ENCODE measurements at regions not wholly inside any gene's neighbourhood (a gene's known extent, or its start where the extent isn't known, plus 50 kb on each side); places are given as distances from the start of the nearest gene placed in this dataset.

- no peak for DNase-seq (ENCODE audit: low read depth)
- no peak for TF ChIP-seq CTCF (conservative IDR thresholded peaks at IDR 0.05; ENCODE audit: control insufficient read depth, insufficient read depth, low read depth, low read length)
Observed at GRCh38 chr15:87300146-87300545, 956.4 kb downstream of the NTRK3 start.

DNA sequence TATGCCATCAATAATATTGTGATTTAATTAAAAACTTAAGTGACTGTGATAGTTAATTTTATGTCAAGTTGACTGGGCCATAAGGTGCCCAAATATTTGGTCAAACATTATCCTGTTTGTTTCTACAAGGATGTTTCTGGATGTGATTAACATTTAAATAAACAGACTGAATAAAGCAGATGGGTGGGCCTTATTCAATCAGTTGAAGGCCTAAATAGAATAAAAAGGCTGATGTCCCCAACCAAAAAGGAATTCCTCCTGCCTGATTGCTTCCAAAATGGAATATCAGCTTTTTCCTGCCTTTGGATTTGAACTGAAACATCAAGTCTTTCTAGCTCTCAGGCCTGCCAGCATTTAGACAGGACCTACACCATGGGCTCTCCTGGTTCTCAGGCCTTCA, 961.7 kb downstream of the NTRK3 start:
- TF ChIP-seq CTCF (conservative IDR thresholded peaks at IDR 0.05; ENCODE audit: control insufficient read depth, insufficient read depth, low read depth, low read length), result no peak
- DNase-seq (ENCODE audit: low read depth), result no peak
- H3K4me3 ChIP-seq (ENCODE audit: control insufficient read depth, low read depth, low read length), result no peak overlapping the region

More at GRCh38 chr15:87300146-87300545, 956.4 kb downstream of the NTRK3 start:
- no peak overlapping the region for H3K4me3 ChIP-seq (ENCODE audit: control insufficient read depth, low read depth, low read length)

DNA sequence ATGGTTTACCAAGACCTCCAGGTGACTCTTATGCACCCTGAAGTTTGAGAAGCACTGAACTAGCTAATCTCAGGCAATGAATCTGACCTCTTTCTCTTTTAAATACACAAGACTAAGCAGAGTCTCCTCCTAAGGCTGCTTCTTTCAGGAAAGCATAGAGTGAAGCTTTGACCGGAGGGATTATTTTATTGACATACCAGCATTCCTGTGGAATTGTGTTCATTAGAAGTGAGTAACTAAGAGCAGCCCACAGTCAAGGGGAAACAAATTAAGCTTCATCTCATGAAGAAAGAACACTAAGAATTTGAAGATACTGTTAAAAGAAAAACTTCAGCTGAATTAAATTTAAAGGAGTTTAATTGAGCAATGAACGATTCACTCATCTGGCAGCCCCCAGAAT, 963.5 kb downstream of the NTRK3 start:
- no peak overlapping the region for H3K4me3 ChIP-seq (ENCODE audit: control insufficient read depth, low read depth, low read length)
- DNase-seq (ENCODE audit: low read depth), result no peak
- no peak for TF ChIP-seq CTCF (conservative IDR thresholded peaks at IDR 0.05; ENCODE audit: control insufficient read depth, insufficient read depth, low read depth, low read length)

GRCh38 chr15:87287156-87287555, 969.4 kb downstream of the NTRK3 start:
- peak; percentile 0 for DNase-seq (ENCODE audit: low read depth)
- no peak overlapping the region for H3K4me3 ChIP-seq (ENCODE audit: control insufficient read depth, low read depth, low read length)
- TF ChIP-seq CTCF (conservative IDR thresholded peaks at IDR 0.05; ENCODE audit: control insufficient read depth, insufficient read depth, low read depth, low read length), result no peak

- H3K4me3 ChIP-seq (ENCODE audit: control insufficient read depth, low read depth, low read length), result no peak overlapping the region
- no peak for DNase-seq (ENCODE audit: low read depth)
- no peak for TF ChIP-seq CTCF (conservative IDR thresholded peaks at IDR 0.05; ENCODE audit: control insufficient read depth, insufficient read depth, low read depth, low read length)
Observed at GRCh38 chr15:87269566-87269965, 987.0 kb downstream of the NTRK3 start.

DNA sequence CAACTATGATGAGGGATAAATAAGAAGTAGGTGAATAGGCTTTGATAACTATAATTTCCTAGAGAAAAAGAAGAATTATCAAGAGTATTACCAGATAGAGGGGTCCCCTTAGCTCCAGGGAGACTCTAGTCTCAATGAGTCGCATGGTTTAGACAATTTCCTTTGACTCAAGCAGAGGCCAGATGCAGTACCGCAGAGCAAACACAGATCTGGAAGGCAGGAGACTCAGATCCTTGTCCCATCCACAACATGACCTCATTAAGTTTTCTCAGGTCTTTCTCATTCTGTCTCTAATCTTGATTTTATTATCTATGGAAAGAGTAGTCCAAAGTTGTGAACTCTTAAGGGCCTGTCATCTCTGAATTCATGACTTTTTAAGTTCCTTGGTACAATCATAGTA, 987.9 kb downstream of the NTRK3 start:
- no peak overlapping the region for H3K4me3 ChIP-seq (ENCODE audit: control insufficient read depth, low read depth, low read length)
- TF ChIP-seq CTCF (conservative IDR thresholded peaks at IDR 0.05; ENCODE audit: control insufficient read depth, insufficient read depth, low read depth, low read length), result no peak
- peak; percentile 2 for DNase-seq (ENCODE audit: low read depth)

DNA sequence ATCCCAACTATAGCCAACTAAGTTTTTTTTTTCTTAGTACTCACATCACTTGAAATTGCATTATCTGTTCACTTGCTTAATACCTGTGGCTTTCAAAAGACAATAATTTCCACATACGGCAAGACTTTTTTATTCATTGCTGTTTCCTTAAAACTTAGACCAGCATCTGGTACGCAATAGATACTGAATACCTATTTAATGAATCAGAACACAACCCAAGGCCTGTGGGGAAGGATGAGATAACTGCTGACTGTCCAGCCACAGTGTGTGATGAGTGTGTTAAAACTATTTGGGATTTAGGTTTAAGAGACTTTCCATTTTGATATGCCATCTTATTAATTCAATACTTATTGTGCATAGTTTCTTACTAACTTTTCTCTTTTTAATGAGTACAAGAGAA, 988.7 kb downstream of the NTRK3 start:
- DNase-seq (ENCODE audit: low read depth), result peak; percentile 42
- no peak for TF ChIP-seq CTCF (conservative IDR thresholded peaks at IDR 0.05; ENCODE audit: control insufficient read depth, insufficient read depth, low read depth, low read length)
- no peak overlapping the region for H3K4me3 ChIP-seq (ENCODE audit: control insufficient read depth, low read depth, low read length)
